ENCODE measurements at regions not wholly inside any gene's neighbourhood (a gene's known extent, or its start where the extent isn't known, plus 50 kb on each side); places are given as distances from the start of the nearest gene placed in this dataset.
A peak's percentile ranks its signal among the peaks of the same experiment; 100 is the strongest.

- DNase-seq: no peak
Observed at GRCh38 chr6:147621263-147621662, 112.8 kb downstream of the SAMD5 start.

DNA sequence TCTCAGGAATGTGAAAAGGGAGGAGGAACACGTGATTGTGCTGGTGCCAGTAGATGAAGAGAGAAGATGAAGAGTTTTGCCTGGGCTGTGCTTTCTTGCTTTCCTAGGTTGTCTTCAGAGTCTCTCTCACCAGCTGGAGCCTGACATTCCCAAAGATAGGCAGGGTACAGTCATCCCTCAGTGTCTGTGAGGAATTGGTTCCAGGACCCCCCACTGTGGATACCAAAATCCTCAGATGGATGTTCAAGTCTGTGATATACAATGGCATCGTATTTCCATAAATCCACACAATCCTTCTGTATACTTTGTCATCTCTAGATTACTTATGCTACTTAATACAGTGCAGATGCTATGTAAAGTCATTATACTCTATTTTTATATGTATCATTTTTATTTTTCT lies 113.5 kb downstream of the SAMD5 start:
- DNase-seq: no peak

GRCh38 chr6:147624946-147625515 lies 116.5 kb downstream of the SAMD5 start:
- DNase-seq: no peak

DNA sequence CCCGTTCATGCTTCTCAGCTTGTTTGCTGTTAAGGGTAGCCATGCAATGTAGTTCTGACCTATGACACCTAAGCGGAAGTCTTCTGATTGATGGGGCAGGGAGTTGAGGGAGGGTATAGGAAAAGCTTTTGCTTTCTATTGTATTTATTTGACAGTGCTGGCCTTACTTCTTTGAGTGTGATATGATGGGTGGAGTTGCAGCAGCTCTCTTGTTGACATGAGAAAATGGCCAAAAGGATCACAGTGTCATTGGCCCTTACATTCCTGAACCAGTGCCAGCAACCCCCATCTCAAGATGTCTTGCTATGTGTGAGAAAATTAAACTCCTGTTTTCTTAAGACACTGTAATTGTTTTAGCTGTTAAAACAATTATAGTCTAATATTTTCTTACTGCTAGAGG lies 117.5 kb downstream of the SAMD5 start:
- DNase-seq: no peak

DNA sequence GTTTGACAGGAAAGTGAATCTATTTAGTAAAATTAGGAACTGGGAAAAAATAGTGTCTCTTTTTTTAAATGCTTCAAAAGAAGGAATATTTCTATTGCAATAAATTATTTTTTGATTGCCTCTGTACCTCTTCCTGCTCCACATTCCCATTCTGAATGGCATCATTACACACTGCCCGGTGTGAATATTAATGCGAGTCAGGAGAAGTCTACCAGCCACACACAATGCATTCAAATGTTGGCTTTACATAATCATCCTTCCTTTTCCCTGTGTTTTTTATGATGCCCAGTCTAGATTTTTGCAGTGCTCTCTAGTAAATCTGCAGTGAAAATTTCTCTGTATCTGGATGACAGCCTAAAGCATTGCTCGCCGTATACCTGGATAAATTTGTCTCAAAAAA lies 118.9 kb downstream of the SAMD5 start:
- no peak for DNase-seq

DNA sequence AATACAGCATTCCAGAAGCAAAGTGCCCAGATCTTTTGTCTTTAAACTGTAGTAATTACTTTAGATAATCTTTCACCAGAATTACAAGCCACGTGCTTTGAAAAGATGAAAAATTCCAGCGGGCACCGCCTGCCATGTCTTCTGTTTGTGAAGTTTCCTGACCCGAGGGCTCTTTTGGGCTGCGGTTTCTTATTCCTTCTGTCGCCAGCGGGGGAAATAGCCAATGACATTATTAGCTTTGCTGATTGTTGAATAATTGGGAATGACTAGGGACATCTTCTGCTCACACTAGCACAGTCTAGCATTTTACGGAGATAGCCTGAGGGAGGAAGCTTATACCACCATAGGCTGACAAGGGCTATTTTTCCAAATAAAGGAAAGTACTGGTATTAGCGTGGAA lies 124.7 kb downstream of the SAMD5 start:
- DNase-seq: no peak

DNA sequence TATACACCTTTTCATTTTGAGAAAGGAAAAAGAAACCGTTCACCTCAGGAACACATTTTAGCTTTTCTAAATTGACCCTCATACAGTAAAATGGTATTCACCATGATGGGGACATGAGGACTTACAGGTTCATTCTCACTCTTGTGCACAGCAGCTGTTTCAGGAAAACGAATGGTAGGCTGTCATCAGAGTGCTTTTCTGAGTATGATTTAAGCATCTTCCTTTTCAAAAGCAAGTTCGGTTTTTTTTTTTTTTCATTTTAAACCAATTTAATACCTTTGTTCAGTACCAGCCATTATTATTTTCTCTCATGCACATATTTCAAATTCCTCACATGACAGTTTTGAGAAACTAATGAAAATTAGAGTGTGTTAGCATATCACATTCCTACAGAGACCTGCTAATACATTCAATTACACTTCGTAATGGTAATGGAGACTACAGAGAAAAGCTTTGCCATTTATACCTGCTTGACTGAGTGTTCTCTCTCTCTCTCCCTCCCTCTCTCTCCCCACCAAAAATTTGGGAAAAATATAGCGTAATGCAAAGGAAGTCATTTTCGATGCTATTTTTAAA lies 129.2 kb downstream of the SAMD5 start:
- no peak for DNase-seq

GRCh38 chr6:147639279-147639678 lies 130.8 kb downstream of the SAMD5 start:
- no peak for DNase-seq

GRCh38 chr6:147640606-147641005 lies 132.1 kb downstream of the SAMD5 start:
- DNase-seq: no peak

GRCh38 chr6:147641511-147641910 lies 133.0 kb downstream of the SAMD5 start:
- no peak for DNase-seq

DNA sequence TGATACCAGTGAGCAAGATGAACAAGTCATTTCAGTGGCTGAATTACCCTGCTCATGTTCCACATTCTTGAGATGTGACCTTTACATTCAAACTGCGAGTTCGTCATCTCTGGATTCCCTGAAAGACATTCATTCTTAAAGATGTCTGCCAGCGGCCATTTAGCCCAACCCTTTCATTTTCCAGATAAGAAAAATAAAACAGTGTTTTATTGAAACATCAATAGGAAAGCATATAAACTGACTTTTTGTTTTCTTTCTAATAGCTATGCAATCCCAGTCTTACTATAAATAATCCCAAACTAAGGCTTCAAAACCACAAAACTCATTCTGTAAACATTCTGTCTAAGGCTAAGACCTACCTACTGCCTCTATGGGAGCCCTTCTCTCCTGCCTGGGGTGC lies 134.0 kb downstream of the SAMD5 start:
- no peak for DNase-seq

DNA sequence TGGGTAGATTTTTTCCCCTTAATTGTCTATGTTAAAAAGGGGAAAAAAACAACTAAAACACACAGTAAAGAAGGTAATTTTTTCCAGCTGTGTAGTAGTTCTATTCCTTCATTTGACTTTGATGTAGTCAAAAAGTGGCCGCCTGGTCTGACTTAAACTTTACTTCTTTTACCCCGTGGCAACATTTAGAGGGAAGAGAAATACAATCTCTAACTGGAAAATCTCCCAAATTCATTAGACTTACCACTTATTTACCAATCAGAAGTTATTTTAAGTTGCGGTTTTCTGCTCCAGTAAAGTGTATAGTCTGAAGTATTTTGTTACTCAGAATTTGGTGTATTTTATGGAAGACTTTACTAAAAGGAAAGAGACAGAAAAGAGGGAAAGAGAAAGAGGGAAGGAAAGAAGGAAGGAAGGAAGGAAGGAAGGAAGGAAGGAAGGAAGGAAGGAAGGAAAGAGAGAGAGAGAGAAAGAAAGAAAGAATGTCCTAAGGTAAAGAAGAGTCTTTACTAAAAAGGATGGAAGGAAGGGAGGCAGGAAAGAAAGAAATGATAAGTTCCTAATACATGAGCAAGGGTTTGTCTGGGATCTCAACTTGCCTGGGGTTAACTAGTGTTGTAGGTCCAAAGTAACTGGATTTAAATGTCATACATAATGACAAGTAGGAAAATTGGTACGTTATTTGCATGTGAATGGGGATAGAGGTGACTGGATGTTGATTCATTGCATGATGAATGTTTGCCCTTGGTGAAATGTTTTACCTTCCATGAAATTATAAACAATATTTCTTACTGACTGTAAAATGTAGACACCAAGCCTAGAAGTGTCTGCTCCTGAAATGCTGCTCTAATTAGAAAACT lies 135.1 kb downstream of the SAMD5 start:
- no peak for DNase-seq

- DNase-seq: no peak
Observed at GRCh38 chr6:147648916-147649315, 140.4 kb downstream of the SAMD5 start.

DNA sequence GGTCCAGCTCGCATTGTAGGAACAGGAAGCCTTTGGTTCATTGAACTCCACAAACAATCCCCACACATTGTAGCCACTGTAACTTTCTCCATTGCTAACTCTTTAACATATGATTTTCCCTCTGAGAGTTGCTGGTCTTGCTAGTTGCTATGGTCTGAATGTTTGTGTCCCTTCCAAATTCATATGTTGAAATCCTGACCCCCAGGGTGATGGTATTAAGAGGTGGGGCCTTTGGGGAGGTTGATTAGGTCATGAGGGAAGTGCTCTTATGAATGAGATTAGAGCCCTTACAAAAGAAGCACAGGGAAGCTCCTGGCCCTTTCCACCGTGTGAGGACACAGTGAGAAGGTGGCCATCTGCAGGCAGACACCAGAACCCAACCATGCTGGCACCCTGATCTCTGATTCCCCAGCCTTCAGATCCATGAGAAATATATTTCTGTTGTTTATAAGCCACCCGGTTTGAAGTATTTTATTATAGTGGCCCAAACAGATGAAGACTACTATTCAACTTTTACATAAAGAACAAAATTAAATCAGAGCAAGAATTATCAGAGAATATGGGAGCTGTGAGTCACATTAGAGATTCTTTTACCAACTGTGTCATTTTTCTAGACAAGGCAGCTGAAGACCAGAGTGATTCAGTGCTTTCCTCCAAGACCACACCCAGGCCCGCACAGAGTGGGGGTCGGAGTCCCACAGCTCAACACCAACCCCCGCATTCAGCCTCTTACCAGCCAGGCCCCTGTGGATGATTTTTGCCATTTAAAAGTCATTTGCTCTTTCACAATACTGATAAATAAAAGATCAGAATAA lies 143.0 kb downstream of the SAMD5 start:
- DNase-seq: peak; percentile 4

GRCh38 chr6:147653631-147654030 lies 145.1 kb downstream of the SAMD5 start:
- no peak for DNase-seq

DNA sequence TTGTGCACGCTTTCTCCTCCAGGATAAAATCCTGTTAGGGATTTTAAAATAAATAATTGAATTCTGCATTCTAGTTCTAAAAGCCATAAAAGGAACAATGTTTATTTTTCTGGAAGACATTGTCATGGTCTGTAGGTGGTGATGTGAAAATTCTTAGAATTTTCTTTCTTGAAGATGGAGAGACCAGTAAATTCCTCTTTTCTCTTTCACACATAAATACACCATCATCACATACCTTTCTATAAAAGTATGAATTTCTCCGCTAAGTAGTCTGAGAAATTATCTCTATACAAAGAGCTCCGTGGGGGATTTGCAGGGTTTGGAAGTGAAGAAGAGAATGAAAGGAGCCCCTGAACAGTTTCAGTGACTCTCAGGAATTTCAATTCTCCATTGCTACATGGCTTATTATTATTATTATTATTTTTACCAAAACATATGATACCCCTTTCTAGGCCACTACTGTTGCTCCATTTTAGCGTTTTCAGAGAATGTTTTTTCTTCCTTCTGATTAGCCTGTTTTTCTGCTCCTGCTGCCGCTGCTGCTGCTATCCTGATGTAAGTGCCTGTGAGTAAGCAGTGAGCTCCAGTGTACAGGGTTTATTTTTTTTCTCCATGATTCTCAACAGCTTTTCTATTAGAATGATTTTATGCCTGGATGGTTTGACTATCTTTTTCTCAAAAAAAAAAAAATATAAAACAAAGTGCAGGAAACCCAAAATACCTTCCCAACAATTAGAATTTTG lies 145.8 kb downstream of the SAMD5 start:
- DNase-seq: no peak

DNA sequence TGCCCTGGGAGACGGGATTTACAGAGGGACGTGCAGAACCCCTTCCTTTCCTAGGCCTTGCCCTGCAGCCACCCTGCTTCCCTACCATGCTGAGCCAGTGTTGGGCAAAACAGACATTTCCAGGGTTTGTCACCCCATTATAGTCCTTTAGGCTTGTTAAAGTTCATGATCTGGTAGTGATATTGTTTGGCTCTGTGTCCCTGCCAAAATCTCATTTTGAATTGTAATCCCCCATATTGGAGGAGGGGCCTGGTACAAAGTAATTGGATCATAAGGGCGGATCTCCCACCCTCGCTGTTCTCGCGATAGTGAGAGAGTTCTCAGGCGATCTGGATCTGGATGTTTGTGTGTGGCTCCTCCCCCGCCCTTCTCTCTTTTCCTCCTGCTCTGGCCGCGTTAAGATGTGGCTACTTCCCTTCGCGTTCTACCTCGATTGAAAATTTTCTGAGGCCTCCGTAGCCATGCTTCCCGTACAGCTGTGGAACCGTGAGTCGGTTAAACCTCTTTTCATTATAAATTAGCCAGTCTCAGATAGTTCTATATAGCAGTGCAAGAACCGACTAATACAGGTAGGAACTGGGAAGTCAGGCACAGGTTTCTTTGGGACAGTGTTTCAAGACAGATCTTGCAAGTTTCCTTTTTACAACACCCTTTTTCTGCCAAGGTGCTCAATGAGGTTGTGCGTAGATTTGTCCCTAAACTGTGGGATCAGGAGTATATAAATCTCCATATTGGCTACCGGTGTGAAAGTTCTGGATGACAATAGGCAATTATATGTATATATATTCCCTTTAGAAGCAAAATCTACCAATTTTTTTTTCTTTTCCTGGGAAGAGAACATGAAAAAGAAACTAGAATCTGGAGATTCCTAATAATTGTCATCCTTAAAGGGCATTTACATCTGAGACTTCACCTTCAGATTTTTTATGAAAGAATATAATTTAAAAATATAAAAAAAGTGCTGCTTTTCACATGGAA lies 152.1 kb downstream of the SAMD5 start:
- DNase-seq: no peak

GRCh38 chr6:147662646-147663045 lies 154.2 kb downstream of the SAMD5 start:
- DNase-seq: no peak

- DNase-seq: no peak
Observed at GRCh38 chr6:147664092-147664491, 155.6 kb downstream of the SAMD5 start.

DNA sequence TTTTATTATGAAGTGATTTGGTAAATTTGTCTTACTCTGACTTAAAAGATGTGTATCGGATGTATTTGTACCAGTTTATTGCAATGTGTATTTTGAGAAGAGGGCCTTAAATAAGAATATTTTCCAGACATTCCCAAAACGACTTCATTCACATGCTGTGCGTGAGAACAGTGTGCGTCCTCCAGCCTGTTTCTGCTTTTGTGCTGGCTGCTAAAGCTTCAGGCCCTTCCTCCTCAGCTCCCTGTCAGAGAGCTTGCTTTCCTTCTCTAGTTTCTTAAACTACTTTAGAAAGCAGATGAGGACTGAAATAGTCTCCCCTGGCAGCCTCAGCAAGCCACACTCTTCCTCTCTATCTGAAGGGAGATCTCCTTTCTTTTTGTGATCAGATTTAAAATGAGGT lies 157.8 kb downstream of the SAMD5 start:
- DNase-seq: no peak

- DNase-seq: no peak
Observed at GRCh38 chr6:147667082-147667481, 158.6 kb downstream of the SAMD5 start.

Measured in dermis blood vessel endothelial cell (primary cell).